Natural killer cell (primary cell): ENCODE measurements at regions not wholly inside any gene's neighbourhood (a gene's known extent, or its start where the extent isn't known, plus 50 kb on each side); places are given as distances from the start of the nearest gene placed in this dataset.

Experiments
- ATAC-seq, 3 donors: fragments of 150-1000 bp in 2 of 3; fragments of 200-7000 bp in 1 of 3; cut with Tn5 transposase; 1 replicate in 1 of 3; 2 replicates in 2 of 3; pipeline ENCODE4 v1.10.0; 2021; ENCODE audit warnings: mild to moderate bottlenecking in 2 of 3, moderate library complexity in 2 of 3
- DNase-seq, 2 donors: peaks; one replicate each; pipeline versions ENCODE4 v3.0.0 to v3.0.0-alpha.2; 2013 to 2021; ENCODE audit warnings: mixed read lengths in 1 of 2
- H3K27ac ChIP-seq: one replicate; pipeline ENCODE4 v1.5.1; 2013; ENCODE audit warnings: mild to moderate bottlenecking, low read length
- H3K27me3 ChIP-seq: one replicate; pipeline ENCODE4 v1.6.1; 2013; ENCODE audit warnings: low read length; ENCODE audit not compliant: control insufficient read depth, insufficient read depth
- H3K36me3 ChIP-seq: one replicate; pipeline ENCODE4 v1.6.1; 2013; ENCODE audit warnings: low read length; ENCODE audit not compliant: control insufficient read depth, insufficient read depth
- H3K4me1 ChIP-seq: one replicate; pipeline ENCODE4 v1.6.1; 2013; ENCODE audit warnings: low read length; ENCODE audit not compliant: control insufficient read depth, insufficient read depth
- H3K4me3 ChIP-seq: one replicate; pipeline ENCODE4 v1.5.1; 2013; ENCODE audit warnings: low read length
- H3K9me3 ChIP-seq: one replicate; pipeline ENCODE4 v1.6.1; 2013; ENCODE audit warnings: low read length; ENCODE audit not compliant: control insufficient read depth, insufficient read depth
- H3K27ac Mint-ChIP-seq, 2 donors: one replicate each; pipeline ENCODE4 v1.8.0; 2022; ENCODE audit warnings: mild to moderate bottlenecking in 2 of 2, mixed read lengths in 2 of 2, moderate library complexity in 1 of 2
- H3K27me3 Mint-ChIP-seq, 2 donors: one replicate each; pipeline ENCODE4 v1.8.0; 2022; ENCODE audit warnings: low read depth in 2 of 2, mixed read lengths in 2 of 2
- H3K36me3 Mint-ChIP-seq: one replicate; pipeline ENCODE4 v1.8.0; 2022; ENCODE audit warnings: mixed read lengths
- H3K4me1 Mint-ChIP-seq, 2 donors: one replicate each; pipeline ENCODE4 v1.8.0; 2022; ENCODE audit warnings: mixed read lengths in 2 of 2
- H3K4me3 Mint-ChIP-seq: one replicate; pipeline ENCODE4 v1.8.0; 2022; ENCODE audit warnings: mild to moderate bottlenecking, moderate library complexity, mixed read lengths
- H3K9me3 Mint-ChIP-seq, 2 donors: one replicate each; pipeline ENCODE4 v1.8.0; 2022; ENCODE audit warnings: mixed read lengths in 2 of 2
- WGBS: methylation state at CpG from one replicate; pipeline ENCODE4 v1.1.7; 2013; ENCODE audit warnings: missing lambda C conversion rate; ENCODE audit not compliant: insufficient coverage; 5-methylcytosine and 5-hydroxymethylcytosine counted together
- intact Hi-C: fragments of 100-400 bp; cut with micrococcal nuclease; formaldehyde crosslinking; loops from one replicate; pipeline ENCODE4 v1.14.2; 2022
- TF ChIP-seq, protein P1 (sequence below): fragments of 200-600 bp; IDR thresholded peaks from one replicate; pipeline ENCODE4 v1.8.0; 2022; ENCODE audit warnings: antibody characterized with exemption

DNA sequence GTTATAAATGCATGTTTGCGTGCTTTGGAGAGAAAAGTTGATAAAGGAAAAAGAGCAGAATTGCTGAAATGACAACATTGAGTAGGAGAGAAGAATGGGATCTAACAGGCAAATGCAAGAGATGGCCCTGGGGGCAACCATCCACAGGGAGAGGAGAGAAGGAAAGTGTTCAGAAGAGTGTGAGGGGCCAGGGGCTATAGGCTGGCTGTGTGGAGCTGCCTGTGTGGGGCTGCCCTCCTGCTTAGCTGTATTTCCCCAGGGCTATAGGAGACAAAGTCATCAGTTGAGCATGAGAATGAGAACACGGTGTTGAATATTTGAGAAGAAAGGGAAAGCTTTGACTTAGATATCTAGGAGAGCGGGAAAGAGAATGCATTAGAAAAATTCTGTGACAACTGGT lies 572.0 kb downstream of the SOX11 start:
- Histone ChIP-seq H3K27me3 (no peaks in the 10 kb centered on the region), H3K4me3 (no peak overlapping the region), H3K4me1 (no peaks in the 10 kb centered on the region), H3K27ac (no peak overlapping the region), H3K36me3 (no peaks in the 10 kb centered on the region), H3K9me3 (peaks cover 2% of the 10 kb centered on the region)
- H3K27ac Mint-ChIP-seq, result no peak overlapping the region
- DNase-seq (no peak), ATAC-seq (no peak)
- intact Hi-C loops, result no loop called here
- TF ChIP-seq, protein P1, sequence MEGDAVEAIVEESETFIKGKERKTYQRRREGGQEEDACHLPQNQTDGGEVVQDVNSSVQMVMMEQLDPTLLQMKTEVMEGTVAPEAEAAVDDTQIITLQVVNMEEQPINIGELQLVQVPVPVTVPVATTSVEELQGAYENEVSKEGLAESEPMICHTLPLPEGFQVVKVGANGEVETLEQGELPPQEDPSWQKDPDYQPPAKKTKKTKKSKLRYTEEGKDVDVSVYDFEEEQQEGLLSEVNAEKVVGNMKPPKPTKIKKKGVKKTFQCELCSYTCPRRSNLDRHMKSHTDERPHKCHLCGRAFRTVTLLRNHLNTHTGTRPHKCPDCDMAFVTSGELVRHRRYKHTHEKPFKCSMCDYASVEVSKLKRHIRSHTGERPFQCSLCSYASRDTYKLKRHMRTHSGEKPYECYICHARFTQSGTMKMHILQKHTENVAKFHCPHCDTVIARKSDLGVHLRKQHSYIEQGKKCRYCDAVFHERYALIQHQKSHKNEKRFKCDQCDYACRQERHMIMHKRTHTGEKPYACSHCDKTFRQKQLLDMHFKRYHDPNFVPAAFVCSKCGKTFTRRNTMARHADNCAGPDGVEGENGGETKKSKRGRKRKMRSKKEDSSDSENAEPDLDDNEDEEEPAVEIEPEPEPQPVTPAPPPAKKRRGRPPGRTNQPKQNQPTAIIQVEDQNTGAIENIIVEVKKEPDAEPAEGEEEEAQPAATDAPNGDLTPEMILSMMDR, result no peak
- H3K36me3 Mint-ChIP-seq, result no peaks in the 10 kb centered on the region
- H3K4me1 Mint-ChIP-seq, result no peaks in the 10 kb centered on the region
- peaks cover 8 to 9% of the 10 kb centered on the region in 2 donors for H3K9me3 Mint-ChIP-seq
- H3K4me3 Mint-ChIP-seq, result no peak overlapping the region
- H3K27me3 Mint-ChIP-seq, result no peaks in the 10 kb centered on the region
- WGBS, result 97% methylated on average over 3 of the region's 3 CpGs

DNA sequence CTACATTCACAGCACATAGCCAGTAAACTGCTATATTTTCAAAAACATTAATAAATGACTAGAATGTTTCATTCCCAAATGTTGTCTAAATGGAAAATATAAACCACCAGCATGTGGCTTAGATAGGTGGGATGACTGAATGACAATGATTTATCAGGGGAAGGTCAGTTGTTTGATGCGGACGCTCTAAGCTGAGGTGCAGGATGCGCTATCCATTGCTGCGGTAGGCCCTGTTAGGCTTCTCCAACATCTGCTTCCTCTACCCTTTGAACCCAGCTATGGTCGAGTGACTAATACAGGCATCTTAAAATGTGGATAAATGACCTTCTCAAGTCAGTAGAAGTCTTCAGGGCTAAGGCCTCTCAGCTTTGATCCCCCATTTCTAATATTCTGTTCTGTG lies 584.2 kb downstream of the CMPK2 start:
- DNase-seq (no peak), ATAC-seq (no peak)
- no peaks in the 10 kb centered on the region for H3K9me3 ChIP-seq
- no peak overlapping the region for H3K27ac ChIP-seq
- no peaks in the 10 kb centered on the region for H3K4me1 ChIP-seq
- H3K27me3 ChIP-seq, result no peaks in the 10 kb centered on the region
- Mint-ChIP-seq H3K27ac (no peak overlapping the region), H3K4me3 (no peak overlapping the region), H3K4me1 (no peaks in the 10 kb centered on the region), H3K36me3 (no peaks in the 10 kb centered on the region), H3K9me3 (peaks cover 2% of the 10 kb centered on the region in 2 donors), H3K27me3 (no peaks in the 10 kb centered on the region)
- TF ChIP-seq, protein P1, result no peak
- WGBS, result 91% methylated on average over 5 of the region's 5 CpGs
- H3K4me3 ChIP-seq, result no peak overlapping the region
- H3K36me3 ChIP-seq, result no peaks in the 10 kb centered on the region
- intact Hi-C loops, result no loop called here

DNA sequence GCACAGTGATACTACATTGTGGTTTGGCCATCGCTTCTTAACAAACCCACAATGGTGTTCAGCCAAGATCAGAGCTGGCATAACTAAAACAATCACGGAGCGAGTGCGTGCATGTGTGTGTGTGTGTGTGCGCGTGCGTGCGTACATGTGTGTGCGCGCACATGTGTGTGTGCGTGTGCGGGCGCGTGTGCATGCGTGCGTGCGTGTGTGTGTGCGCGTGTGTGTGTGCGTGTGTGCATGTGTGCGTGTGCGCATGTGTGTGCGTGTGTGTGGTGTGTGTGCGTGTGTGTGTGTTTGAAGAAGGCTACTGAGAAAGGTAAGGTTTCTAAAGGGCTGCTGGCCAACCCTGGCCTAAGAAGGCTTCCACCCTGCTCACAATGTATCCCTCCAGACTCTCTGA lies 582.4 kb downstream of the CMPK2 start:
- peak in 1 of 3 donors; percentile 35 for ATAC-seq

DNA sequence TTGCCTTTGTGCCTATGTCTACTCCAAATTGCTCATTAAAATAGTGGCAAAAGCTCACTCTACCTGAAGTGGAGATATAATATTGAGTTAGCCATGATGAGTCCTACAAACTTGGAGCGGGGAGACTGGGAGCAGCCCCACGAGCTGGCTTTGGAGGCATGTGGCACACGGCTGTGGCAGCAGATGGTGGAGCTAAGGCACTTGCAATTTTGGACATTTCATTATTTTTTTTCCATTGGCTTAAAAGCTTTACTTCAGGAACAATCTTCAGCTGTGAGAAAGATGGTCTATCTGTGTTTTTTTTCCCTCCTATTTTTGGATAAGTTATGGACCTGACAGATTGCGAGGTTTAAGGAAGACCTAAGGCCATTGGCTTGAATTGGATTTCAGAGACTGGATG lies 578.3 kb downstream of the CMPK2 start:
- Histone ChIP-seq H3K9me3 (no peaks in the 10 kb centered on the region), H3K36me3 (no peaks in the 10 kb centered on the region), H3K27ac (no peak overlapping the region), H3K27me3 (no peaks in the 10 kb centered on the region), H3K4me3 (no peak overlapping the region), H3K4me1 (no peaks in the 10 kb centered on the region)
- ATAC-seq (no peak), DNase-seq (no peak)
- H3K4me1 Mint-ChIP-seq, result no peaks in the 10 kb centered on the region
- no peaks in the 10 kb centered on the region for H3K36me3 Mint-ChIP-seq
- intact Hi-C loops, result no loop called here
- WGBS, result 88% methylated on average over 4 of the region's 4 CpGs
- H3K27ac Mint-ChIP-seq, result no peak overlapping the region
- TF ChIP-seq, protein P1, result no peak
- peaks cover 5 to 17% of the 10 kb centered on the region in 2 donors for H3K9me3 Mint-ChIP-seq
- H3K27me3 Mint-ChIP-seq, result no peaks in the 10 kb centered on the region
- H3K4me3 Mint-ChIP-seq, result no peak overlapping the region

More for the DNA sequence above, 582.4 kb downstream of the CMPK2 start:
- Mint-ChIP-seq H3K27me3 (no peaks in the 10 kb centered on the region), H3K27ac (no peak overlapping the region), H3K4me1 (no peaks in the 10 kb centered on the region), H3K36me3 (no peaks in the 10 kb centered on the region), H3K4me3 (no peak overlapping the region), H3K9me3 (peaks cover 0 to 2% of the 10 kb centered on the region in 2 donors)
- H3K9me3 ChIP-seq, result no peaks in the 10 kb centered on the region
- no peaks in the 10 kb centered on the region for H3K27me3 ChIP-seq
- WGBS, result 79% methylated on average over 23 of the region's 24 CpGs
- TF ChIP-seq, protein P1, result no peak
- DNase-seq, result no peak
- intact Hi-C loops, result no loop called here
- H3K4me1 ChIP-seq, result no peaks in the 10 kb centered on the region
- H3K27ac ChIP-seq, result no peak overlapping the region
- no peak overlapping the region for H3K4me3 ChIP-seq
- no peaks in the 10 kb centered on the region for H3K36me3 ChIP-seq
